HCT116 (cell line): ENCODE measurements at regions not wholly inside any gene's neighbourhood (a gene's known extent, or its start where the extent isn't known, plus 50 kb on each side); places are given as distances from the start of the nearest gene placed in this dataset.
"Not testable (repeated sequence)": the region's sequence is repeated elsewhere in the genome, so short reads cannot be mapped to it uniquely, and the experiment has no call there.

Experiments used
- ATAC-seq: fragments of 200-7000 bp; cut with Tn5 transposase; 2 replicates; pipeline ENCODE4 v1.9.1; 2020; ENCODE audit warnings: mild to moderate bottlenecking, moderate library complexity
- BruUV-seq: library from RNA; stranded (reverse); fragments of 400-500 nt; replicated peaks from 2 replicates; lab custom pipeline; 2021; lab: Mats Ljungman, UMichigan
- CTCF ChIA-PET: fragments of 300-600 bp; sonication (Branson Sonifier 250); formaldehyde crosslinking; loops from one replicate; lab custom pipeline; 2021; ENCODE audit warnings: antibody characterized with exemption; lab: Charles Lee
- POLR2A ChIA-PET: fragments of 300-600, 350-600 bp; sonication (Branson Sonifier 250); formaldehyde crosslinking; loops from one replicate; lab custom pipeline; 2021; ENCODE audit warnings: antibody characterized with exemption; lab: Charles Lee
- RAD21 ChIA-PET, 2 experiments: fragments of 300-600 bp; sonication (Branson Sonifier 250); formaldehyde crosslinking; loops; one replicate each; lab custom pipeline; 2023; ENCODE audit warnings: low total read pairs in 2 of 2; ENCODE audit not compliant: uncharacterized antibody in 2 of 2, unreplicated experiment in 2 of 2, low non-redundant PET in 1 of 2; lab: Charles Lee
- DNase-seq: peaks from one replicate; pipeline ENCODE4 v3.0.0-alpha.2; 2010; ENCODE audit warnings: low read depth, low spot score
- H2AFZ ChIP-seq: fragments of 200-600 bp; shearing (Covaris generic), sonication (generic); 2 replicates; pipeline ENCODE4 v1.6.1; 2017; ENCODE audit warnings: low read depth, mixed run types, mixed read lengths, antibody characterized with exemption, low read length; ENCODE audit not compliant: poor library complexity, severe bottlenecking
- H3K27ac ChIP-seq: 2 replicates; pipeline ENCODE4 v1.5.1; 2012; ENCODE audit warnings: low read depth, low read length
- H3K27me3 ChIP-seq: fragments of 200-600 bp; sonication (generic); 2 replicates; pipeline ENCODE4 v1.6.1; 2016; ENCODE audit warnings: mixed run types, low read length, mixed read lengths; ENCODE audit not compliant: insufficient read depth
- H3K36me3 ChIP-seq, 2 experiments: fragments of 200-500 bp in 1 of 2; fragments of 200-600 bp in 1 of 2; sonication (Bioruptor generic) in 1 of 2; sonication (generic) in 1 of 2; 2 replicates each; pipeline versions ENCODE4 v1.5.1 to v1.6.1; 2014 to 2016; ENCODE audit warnings: low read length in 2 of 2, inconsistent platforms in 1 of 2, mixed read lengths in 1 of 2, mixed run types in 1 of 2; ENCODE audit not compliant: insufficient read depth in 2 of 2, control insufficient read depth in 1 of 2
- H3K4me1 ChIP-seq, 2 experiments: fragments of 200-600 bp in 1 of 2; sonication (generic) in 1 of 2; 2 replicates each; pipeline versions ENCODE4 v1.5.1 to v1.6.1; 2012 to 2017; ENCODE audit warnings: low read length in 2 of 2, inconsistent platforms in 1 of 2, mild to moderate bottlenecking in 1 of 2, mixed read lengths in 1 of 2, mixed run types in 1 of 2, moderate library complexity in 1 of 2; ENCODE audit not compliant: insufficient read depth in 2 of 2, control insufficient read depth in 1 of 2
- H3K4me2 ChIP-seq: fragments of 200-600 bp; sonication (generic); 2 replicates; pipeline ENCODE4 v1.6.1; 2017; ENCODE audit warnings: mixed run types, low read length, mixed read lengths
- H3K4me3 ChIP-seq, 2 experiments: fragments of 200-600 bp in 1 of 2; sonication (generic) in 1 of 2; replicated peaks in 1 of 2; 2 replicates each; pipeline ENCODE4 v1.5.1; 2011 to 2016; ENCODE audit warnings: low read length in 2 of 2, control low read depth in 1 of 2, low read depth in 1 of 2, mild to moderate bottlenecking in 1 of 2, mixed read lengths in 1 of 2, mixed run types in 1 of 2
- H3K79me2 ChIP-seq: fragments of 200-600 bp; sonication (generic); 2 replicates; pipeline ENCODE4 v1.6.1; 2017; ENCODE audit warnings: mild to moderate bottlenecking, mixed run types, low read length, moderate library complexity, mixed read lengths; ENCODE audit not compliant: insufficient read depth
- H3K9ac ChIP-seq: fragments of 200-600 bp; sonication (generic); 2 replicates; pipeline ENCODE4 v1.6.1; 2016; ENCODE audit warnings: low read length, mixed read lengths
- H3K9me2 ChIP-seq: fragments of 200-600 bp; sonication (generic), shearing (Covaris generic); 2 replicates; pipeline ENCODE4 v1.6.1; 2017; ENCODE audit warnings: mixed run types, mild to moderate bottlenecking, moderate library complexity; ENCODE audit not compliant: insufficient read depth
- H3K9me3 ChIP-seq, 2 experiments: fragments of 200-500 bp in 1 of 2; fragments of 200-600 bp in 1 of 2; sonication (Bioruptor generic) in 1 of 2; sonication (generic) in 1 of 2; 2 replicates each; pipeline ENCODE4 v1.6.1; 2014 to 2017; ENCODE audit warnings: low read length in 2 of 2, mixed read lengths in 2 of 2, inconsistent platforms in 1 of 2, low read depth in 1 of 2, mild to moderate bottlenecking in 1 of 2, mixed run types in 1 of 2, moderate library complexity in 1 of 2; ENCODE audit not compliant: control insufficient read depth in 1 of 2, insufficient read depth in 1 of 2
- H4K20me1 ChIP-seq: fragments of 200-600 bp; sonication (generic), shearing (Covaris generic); 2 replicates; pipeline ENCODE4 v1.6.1; 2017; ENCODE audit warnings: mixed run types, mild to moderate bottlenecking, moderate library complexity; ENCODE audit not compliant: insufficient read depth
- CBX3 ChIP-seq: IDR thresholded peaks from 2 replicates; pipeline ENCODE4 v1.6.1; 2012; ENCODE audit warnings: low read depth
- CEBPB ChIP-seq: IDR thresholded peaks from 2 replicates; pipeline ENCODE4 v1.6.1; 2012; ENCODE audit warnings: low read depth
- EGR1 ChIP-seq: IDR thresholded peaks from 2 replicates; pipeline ENCODE4 v1.6.1; 2012; ENCODE audit warnings: low read depth
- ELF1 ChIP-seq: IDR thresholded peaks from 2 replicates; pipeline ENCODE4 v1.6.1; 2012; ENCODE audit warnings: low read depth, borderline replicate concordance
- EZH2 ChIP-seq: fragments of 200-600 bp; sonication (generic); IDR thresholded peaks from 2 replicates; pipeline ENCODE4 v1.6.1; 2017; ENCODE audit warnings: antibody characterized with exemption, mixed run types
- EZH2phosphoT487 ChIP-seq: fragments of 200-600 bp; IDR thresholded peaks from 2 replicates; pipeline ENCODE4 v1.6.1; 2018; ENCODE audit warnings: antibody characterized with exemption, borderline replicate concordance
- FOSL1 ChIP-seq: IDR thresholded peaks from 2 replicates; pipeline ENCODE4 v1.6.1; 2012; ENCODE audit warnings: low read depth
- JUND ChIP-seq: IDR thresholded peaks from 2 replicates; pipeline ENCODE4 v1.6.1; 2012
- POLR2AphosphoS5 ChIP-seq: IDR thresholded peaks from 2 replicates; pipeline ENCODE4 v1.6.1; 2011; ENCODE audit warnings: mild to moderate bottlenecking, low read depth, low read length, moderate library complexity
- RAD21 ChIP-seq: IDR thresholded peaks from 2 replicates; pipeline ENCODE4 v1.6.1; 2012; ENCODE audit warnings: low read depth, mild to moderate bottlenecking
- SIN3A ChIP-seq: IDR thresholded peaks from 2 replicates; pipeline ENCODE4 v1.6.1; 2012; ENCODE audit warnings: low read depth
- SP1 ChIP-seq: IDR thresholded peaks from 2 replicates; pipeline ENCODE4 v1.6.1; 2012; ENCODE audit warnings: low read depth
- SRF ChIP-seq: IDR thresholded peaks from 2 replicates; pipeline ENCODE4 v1.6.1; 2012; ENCODE audit warnings: low read depth
- TCF7L2 ChIP-seq: IDR thresholded peaks from 2 replicates; pipeline ENCODE4 v1.7.0; 2011; ENCODE audit warnings: borderline replicate concordance, inconsistent platforms; ENCODE audit not compliant: insufficient read depth, insufficient read length; ENCODE audit errors: extremely low read depth
- YY1 ChIP-seq: IDR thresholded peaks from 2 replicates; pipeline ENCODE4 v1.6.1; 2011; ENCODE audit warnings: low read length, low read depth, moderate library complexity, mild to moderate bottlenecking; ENCODE audit not compliant: insufficient replicate concordance; ENCODE audit errors: extremely low read depth
- ZFX ChIP-seq: fragments of 450-650 bp; IDR thresholded peaks from 2 replicates; pipeline ENCODE4 v1.6.1; 2017
- ZNF274 ChIP-seq: fragments of 200-500 bp; sonication (Bioruptor generic); IDR thresholded peaks from 2 replicates; pipeline ENCODE4 v1.6.1; 2014; ENCODE audit warnings: mild to moderate bottlenecking, low read depth, low read length, inconsistent platforms
- intact Hi-C: fragments of 100-400 bp; cut with micrococcal nuclease; formaldehyde crosslinking; loops from 2 replicates; pipeline ENCODE4 v1.10.0; 2022
- TF ChIP-seq, protein P1 (sequence below), 3 experiments: fragments of 200-600 bp in 1 of 3; sonication (generic) in 1 of 3; IDR thresholded peaks in 2 of 3; conservative IDR thresholded peaks in 1 of 3; 2 replicates each; pipeline ENCODE4 v1.5.1; 2012 to 2017; ENCODE audit warnings: low read depth in 2 of 3, low read length in 2 of 3, antibody characterized with exemption in 1 of 3, borderline replicate concordance in 1 of 3, control low read depth in 1 of 3, mild to moderate bottlenecking in 1 of 3, mixed read lengths in 1 of 3, mixed run types in 1 of 3, moderate library complexity in 1 of 3; ENCODE audit not compliant: insufficient read depth in 1 of 3
- TF ChIP-seq, protein P2 (sequence below): IDR thresholded peaks from 2 replicates; pipeline ENCODE4 v1.6.1; 2012
- TF ChIP-seq, protein P3 (sequence below): IDR thresholded peaks from 2 replicates; pipeline ENCODE4 v1.6.1; 2012; ENCODE audit warnings: low read depth

DNA sequence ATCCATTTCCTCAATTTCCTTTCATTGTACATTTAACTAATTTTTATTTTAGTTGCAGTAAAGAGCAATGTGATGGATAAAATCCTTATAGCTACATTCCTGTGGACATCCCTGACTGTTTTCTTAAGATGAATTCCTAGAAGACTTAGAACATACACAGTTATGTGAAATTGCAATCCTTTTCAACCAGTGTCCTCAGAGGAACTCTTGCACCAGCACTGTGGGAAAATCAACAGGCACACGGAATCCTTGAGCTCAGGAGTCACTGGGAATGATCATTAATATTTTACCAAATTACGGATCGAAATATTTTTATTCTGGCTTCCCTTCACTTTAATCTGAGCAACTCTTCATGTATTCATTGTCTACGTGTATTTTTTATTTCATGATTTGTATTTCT lies 901.9 kb upstream of the WWC1 start:
- no peaks in the 10 kb centered on the region for H3K4me1 ChIP-seq
- no peak for DNase-seq
- TF ChIP-seq FOSL1 = no peak
- no peak for TF ChIP-seq JUND
- no peak for TF ChIP-seq POLR2AphosphoS5
- no peak for TF ChIP-seq SIN3A
- no peak for TF ChIP-seq CBX3
- no peak for TF ChIP-seq SP1
- TF ChIP-seq, protein P1, sequence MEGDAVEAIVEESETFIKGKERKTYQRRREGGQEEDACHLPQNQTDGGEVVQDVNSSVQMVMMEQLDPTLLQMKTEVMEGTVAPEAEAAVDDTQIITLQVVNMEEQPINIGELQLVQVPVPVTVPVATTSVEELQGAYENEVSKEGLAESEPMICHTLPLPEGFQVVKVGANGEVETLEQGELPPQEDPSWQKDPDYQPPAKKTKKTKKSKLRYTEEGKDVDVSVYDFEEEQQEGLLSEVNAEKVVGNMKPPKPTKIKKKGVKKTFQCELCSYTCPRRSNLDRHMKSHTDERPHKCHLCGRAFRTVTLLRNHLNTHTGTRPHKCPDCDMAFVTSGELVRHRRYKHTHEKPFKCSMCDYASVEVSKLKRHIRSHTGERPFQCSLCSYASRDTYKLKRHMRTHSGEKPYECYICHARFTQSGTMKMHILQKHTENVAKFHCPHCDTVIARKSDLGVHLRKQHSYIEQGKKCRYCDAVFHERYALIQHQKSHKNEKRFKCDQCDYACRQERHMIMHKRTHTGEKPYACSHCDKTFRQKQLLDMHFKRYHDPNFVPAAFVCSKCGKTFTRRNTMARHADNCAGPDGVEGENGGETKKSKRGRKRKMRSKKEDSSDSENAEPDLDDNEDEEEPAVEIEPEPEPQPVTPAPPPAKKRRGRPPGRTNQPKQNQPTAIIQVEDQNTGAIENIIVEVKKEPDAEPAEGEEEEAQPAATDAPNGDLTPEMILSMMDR (IDR thresholded peaks at IDR 0.05 in 2 of 3, conservative IDR thresholded peaks at IDR 0.05 in 1 of 3; ENCODE audit: borderline replicate concordance in 1 of 3, insufficient read depth in 1 of 3, low read depth in 2 of 3, low read length in 2 of 3) = no peak
- no peak for TF ChIP-seq ZNF274
- TF ChIP-seq, protein P2, sequence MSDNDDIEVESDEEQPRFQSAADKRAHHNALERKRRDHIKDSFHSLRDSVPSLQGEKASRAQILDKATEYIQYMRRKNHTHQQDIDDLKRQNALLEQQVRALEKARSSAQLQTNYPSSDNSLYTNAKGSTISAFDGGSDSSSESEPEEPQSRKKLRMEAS = no peak
- TF ChIP-seq EGR1 = no peak
- no peak for TF ChIP-seq ELF1
- TF ChIP-seq EZH2 = no peak
- TF ChIP-seq SRF = no peak
- TF ChIP-seq TCF7L2 = no peak
- TF ChIP-seq, protein P3, sequence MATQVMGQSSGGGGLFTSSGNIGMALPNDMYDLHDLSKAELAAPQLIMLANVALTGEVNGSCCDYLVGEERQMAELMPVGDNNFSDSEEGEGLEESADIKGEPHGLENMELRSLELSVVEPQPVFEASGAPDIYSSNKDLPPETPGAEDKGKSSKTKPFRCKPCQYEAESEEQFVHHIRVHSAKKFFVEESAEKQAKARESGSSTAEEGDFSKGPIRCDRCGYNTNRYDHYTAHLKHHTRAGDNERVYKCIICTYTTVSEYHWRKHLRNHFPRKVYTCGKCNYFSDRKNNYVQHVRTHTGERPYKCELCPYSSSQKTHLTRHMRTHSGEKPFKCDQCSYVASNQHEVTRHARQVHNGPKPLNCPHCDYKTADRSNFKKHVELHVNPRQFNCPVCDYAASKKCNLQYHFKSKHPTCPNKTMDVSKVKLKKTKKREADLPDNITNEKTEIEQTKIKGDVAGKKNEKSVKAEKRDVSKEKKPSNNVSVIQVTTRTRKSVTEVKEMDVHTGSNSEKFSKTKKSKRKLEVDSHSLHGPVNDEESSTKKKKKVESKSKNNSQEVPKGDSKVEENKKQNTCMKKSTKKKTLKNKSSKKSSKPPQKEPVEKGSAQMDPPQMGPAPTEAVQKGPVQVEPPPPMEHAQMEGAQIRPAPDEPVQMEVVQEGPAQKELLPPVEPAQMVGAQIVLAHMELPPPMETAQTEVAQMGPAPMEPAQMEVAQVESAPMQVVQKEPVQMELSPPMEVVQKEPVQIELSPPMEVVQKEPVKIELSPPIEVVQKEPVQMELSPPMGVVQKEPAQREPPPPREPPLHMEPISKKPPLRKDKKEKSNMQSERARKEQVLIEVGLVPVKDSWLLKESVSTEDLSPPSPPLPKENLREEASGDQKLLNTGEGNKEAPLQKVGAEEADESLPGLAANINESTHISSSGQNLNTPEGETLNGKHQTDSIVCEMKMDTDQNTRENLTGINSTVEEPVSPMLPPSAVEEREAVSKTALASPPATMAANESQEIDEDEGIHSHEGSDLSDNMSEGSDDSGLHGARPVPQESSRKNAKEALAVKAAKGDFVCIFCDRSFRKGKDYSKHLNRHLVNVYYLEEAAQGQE = no peak
- TF ChIP-seq CEBPB = no peak
- TF ChIP-seq YY1 = no peak
- no peak for TF ChIP-seq RAD21
- TF ChIP-seq EZH2phosphoT487 = no peak
- TF ChIP-seq ZFX = no peak
- H3K27me3 ChIP-seq = no peaks in the 10 kb centered on the region
- H3K4me2 ChIP-seq = no peak overlapping the region
- no peak overlapping the region for H3K27ac ChIP-seq
- H2AFZ ChIP-seq = no peak overlapping the region
- intact Hi-C loops = no loop called here
- ChIA-PET CTCF (no interaction called here), RAD21 (no interaction called here), POLR2A (no interaction called here)
- no TSS peak for BruUV-seq
- H3K36me3 ChIP-seq = no peaks in the 10 kb centered on the region
- H3K79me2 ChIP-seq = no peaks in the 10 kb centered on the region
- no peak overlapping the region for H3K9ac ChIP-seq
- no peak overlapping the region for H3K4me3 ChIP-seq
- no peaks in the 10 kb centered on the region for H3K9me2 ChIP-seq
- H4K20me1 ChIP-seq = no peaks in the 10 kb centered on the region
- peaks cover 0 to 5% of the 10 kb centered on the region in 2 experiments; a peak in 1 of 4 replicates for H3K9me3 ChIP-seq
- no peak for ATAC-seq

DNA sequence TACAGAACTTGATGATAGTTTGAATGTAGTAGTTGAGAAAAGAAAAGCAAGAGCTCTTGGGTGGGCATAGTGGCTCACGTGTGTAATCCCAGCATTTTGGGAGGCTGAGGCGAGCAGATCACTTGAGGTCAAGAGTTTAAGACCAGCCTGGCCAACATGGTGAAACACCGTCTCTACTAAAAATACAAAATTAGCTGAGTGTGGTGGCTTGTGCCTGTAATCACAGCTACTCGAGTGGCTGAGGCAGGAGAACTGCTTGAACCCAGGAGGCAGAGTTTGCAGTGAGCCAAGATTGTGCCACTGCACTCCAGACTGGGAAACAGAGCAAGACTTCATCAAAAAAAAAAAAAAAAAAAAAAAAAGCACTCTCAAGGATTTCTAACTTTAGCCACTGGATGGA lies 900.2 kb upstream of the WWC1 start:
- RAD21 ChIA-PET, BruUV-seq, CTCF ChIA-PET, DNase-seq, H3K27ac ChIP-seq, H3K4me2 ChIP-seq, H3K36me3 ChIP-seq, ATAC-seq, H2AFZ ChIP-seq, H3K9me2 ChIP-seq, H3K79me2 ChIP-seq, H3K27me3 ChIP-seq, H3K9me3 ChIP-seq, H4K20me1 ChIP-seq, POLR2A ChIA-PET, intact Hi-C loops, H3K9ac ChIP-seq, H3K4me3 ChIP-seq, H3K4me1 ChIP-seq: not testable (repeated sequence)
